ENCODE measurements at regions not wholly inside any gene's neighbourhood (a gene's known extent, or its start where the extent isn't known, plus 50 kb on each side); places are given as distances from the start of the nearest gene placed in this dataset.
A peak's percentile ranks its signal among the peaks of the same experiment; 100 is the strongest.
"Not testable (repeated sequence)": the region's sequence is repeated elsewhere in the genome, so short reads cannot be mapped to it uniquely, and the experiment has no call there.

- DNase-seq = no peak
Measured at GRCh38 chr3:187795207-187795960, 50.1 kb upstream of the BCL6 start.

- DNase-seq = no peak
Measured at GRCh38 chr3:187798126-187798525, 52.9 kb upstream of the BCL6 start.

GRCh38 chr3:187798531-187799530 lies 53.6 kb upstream of the BCL6 start:
- no peak for DNase-seq

- DNase-seq = no peak
Measured at GRCh38 chr3:187799942-187800641, 54.8 kb upstream of the BCL6 start.

GRCh38 chr3:187801152-187801551 lies 55.9 kb upstream of the BCL6 start:
- DNase-seq = no peak

GRCh38 chr3:187802203-187802927 lies 57.1 kb upstream of the BCL6 start:
- no peak for DNase-seq

GRCh38 chr3:187802928-187803259 lies 57.6 kb upstream of the BCL6 start:
- no peak for DNase-seq

- no peak for DNase-seq
Measured at GRCh38 chr3:187804120-187804744, 59.0 kb upstream of the BCL6 start.

GRCh38 chr3:187804745-187805121 lies 59.5 kb upstream of the BCL6 start:
- no peak for DNase-seq

GRCh38 chr3:187805774-187806173 lies 60.5 kb upstream of the BCL6 start:
- DNase-seq = no peak

GRCh38 chr3:187807086-187807862 lies 62.0 kb upstream of the BCL6 start:
- DNase-seq = peak; percentile 68

- DNase-seq = no peak
Measured at GRCh38 chr3:187808527-187808895, 63.2 kb upstream of the BCL6 start.

- DNase-seq = no peak
Measured at GRCh38 chr3:187809612-187809991, 64.3 kb upstream of the BCL6 start.

- DNase-seq = no peak
Measured at GRCh38 chr3:187810021-187810446, 64.8 kb upstream of the BCL6 start.

- DNase-seq = peak; percentile 62
Measured at GRCh38 chr3:187811585-187812250, 66.5 kb upstream of the BCL6 start.

GRCh38 chr3:187812496-187812895 lies 67.2 kb upstream of the BCL6 start:
- DNase-seq = no peak

GRCh38 chr3:187813198-187813597 lies 67.9 kb upstream of the BCL6 start:
- DNase-seq = no peak

GRCh38 chr3:187817766-187818165 lies 72.5 kb upstream of the BCL6 start:
- not testable (repeated sequence) for DNase-seq

GRCh38 chr3:187821616-187822317 lies 76.5 kb upstream of the BCL6 start:
- no peak for DNase-seq

- no peak for DNase-seq
Measured at GRCh38 chr3:187822402-187822801, 77.1 kb upstream of the BCL6 start.
